Astrocyte of the hippocampus (primary cell): ENCODE measurements at regions not wholly inside any gene's neighbourhood (a gene's known extent, or its start where the extent isn't known, plus 50 kb on each side); places are given as distances from the start of the nearest gene placed in this dataset.

ENCODE experiments used
- DNase-seq: peaks from one replicate; pipeline ENCODE4 v3.0.0; 2011; ENCODE audit warnings: low read depth, low spot score

- no peak for DNase-seq
Observed at GRCh38 chr13:109521719-109522118, 264.7 kb downstream of the IRS2 start.

DNA sequence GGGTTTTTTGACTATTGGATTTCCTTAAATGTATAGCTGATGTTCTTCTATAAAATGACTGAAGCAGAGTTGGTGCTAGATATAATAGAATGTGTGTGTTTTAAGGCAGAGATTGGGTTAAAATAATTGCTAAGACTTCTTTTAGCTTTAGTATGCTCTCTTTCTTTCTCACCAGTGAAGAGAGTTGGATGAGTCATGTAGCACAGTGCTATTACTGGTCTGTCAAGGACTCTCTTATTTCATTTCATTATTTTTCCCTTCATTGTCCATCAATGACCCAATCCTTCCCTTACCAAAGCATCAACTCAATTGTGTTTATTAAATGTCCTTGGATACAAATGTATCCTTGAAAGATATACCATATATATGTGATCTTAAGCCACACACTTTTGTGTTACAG is 268.9 kb downstream of the IRS2 start:
- DNase-seq, result peak; percentile 26

DNA sequence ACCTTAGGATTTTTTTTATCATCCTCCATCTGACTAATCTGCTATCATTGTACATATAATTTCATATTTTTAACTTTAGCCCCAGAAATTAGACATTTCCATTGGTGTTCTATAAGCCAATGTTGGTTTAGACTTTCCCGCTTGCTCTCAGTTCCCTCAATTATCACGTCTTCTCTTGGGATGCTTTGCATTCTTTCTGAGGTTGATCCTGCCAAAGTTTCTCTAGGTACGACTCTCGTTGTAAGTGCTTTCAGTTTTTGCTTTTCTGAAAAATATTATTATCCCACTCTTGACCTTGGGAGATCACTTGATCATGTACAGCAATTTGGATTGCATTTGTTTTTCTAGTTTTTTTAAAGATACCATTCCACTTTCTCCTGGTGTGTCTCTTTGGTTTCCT is 270.2 kb downstream of the IRS2 start:
- DNase-seq, result peak; percentile 15

DNA sequence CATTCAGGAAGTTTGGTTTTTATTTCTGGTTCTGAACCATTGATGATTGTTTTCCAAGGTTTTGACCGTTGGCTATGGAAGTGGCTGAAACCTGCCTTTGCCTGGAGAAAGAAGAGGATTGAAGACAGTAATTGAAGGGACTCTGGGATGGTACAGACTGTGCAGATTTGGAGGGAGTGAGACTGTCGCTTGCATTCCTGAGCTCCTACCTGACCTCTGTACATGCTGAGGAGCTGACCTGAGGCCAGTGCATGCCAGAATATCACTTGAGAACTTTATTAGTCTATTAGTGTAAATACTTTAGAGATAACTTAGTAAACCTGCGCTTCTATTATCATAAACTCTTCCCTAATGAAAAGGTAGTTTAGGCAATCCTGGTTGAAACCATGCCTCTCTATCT is 276.4 kb downstream of the IRS2 start:
- DNase-seq, result no peak

- DNase-seq, result peak; percentile 32
Observed at GRCh38 chr13:109509154-109509900, 277.1 kb downstream of the IRS2 start.

DNA sequence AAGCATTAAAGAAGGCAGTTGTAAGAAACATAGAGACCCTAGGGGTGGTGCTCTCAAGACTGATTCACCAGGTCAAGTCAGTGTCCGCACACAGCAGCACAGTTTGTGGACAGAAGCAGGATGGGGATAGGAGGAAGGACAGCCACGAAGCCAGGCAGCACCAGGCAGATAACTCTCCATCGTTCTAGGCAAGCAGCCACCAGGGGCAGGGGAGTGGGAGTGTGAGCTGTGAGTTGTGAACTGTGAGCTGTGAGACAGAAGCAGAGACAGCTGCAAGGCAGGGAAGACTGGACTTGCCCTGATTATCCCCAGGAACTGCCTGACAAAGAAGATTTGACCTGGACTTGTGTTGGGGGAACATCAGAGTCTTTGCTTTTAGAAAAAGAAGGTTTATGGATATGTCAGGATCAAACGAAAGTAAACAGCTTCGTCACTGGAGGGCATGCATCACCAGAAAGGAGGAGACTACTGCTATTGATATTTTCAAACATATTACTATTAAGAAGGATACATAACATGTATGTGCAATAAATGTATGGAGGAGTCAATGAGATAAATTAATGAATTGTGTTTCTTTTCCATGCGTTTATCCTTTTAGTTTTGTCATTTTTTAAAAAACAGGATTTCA is 286.1 kb downstream of the IRS2 start:
- DNase-seq, result peak; percentile 31

DNA sequence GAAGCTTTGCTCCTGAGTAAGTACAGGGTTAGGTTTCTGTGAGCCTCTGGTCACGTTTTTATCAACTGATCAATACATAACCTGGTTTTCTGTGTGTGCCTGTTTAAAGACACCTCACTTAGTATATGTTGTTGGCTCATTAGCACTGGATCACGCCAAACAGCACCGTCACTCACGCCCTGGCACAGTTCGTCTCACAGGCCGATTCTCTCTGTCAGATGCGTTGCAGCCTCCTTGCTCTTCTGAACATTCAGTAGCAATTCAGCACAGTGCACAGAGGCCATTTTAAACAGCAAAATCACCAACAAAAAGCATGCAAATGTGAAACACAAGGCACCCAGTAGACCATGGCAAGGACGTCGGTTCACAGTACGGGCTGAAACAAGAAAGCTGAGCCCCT is 288.5 kb downstream of the IRS2 start:
- DNase-seq, result no peak

- DNase-seq, result no peak
Observed at GRCh38 chr13:109496216-109496615, 290.2 kb downstream of the IRS2 start.

GRCh38 chr13:109494925-109495369 is 291.4 kb downstream of the IRS2 start:
- DNase-seq, result peak; percentile 78

GRCh38 chr13:109485136-109485794 is 301.1 kb downstream of the IRS2 start:
- DNase-seq, result no peak

DNA sequence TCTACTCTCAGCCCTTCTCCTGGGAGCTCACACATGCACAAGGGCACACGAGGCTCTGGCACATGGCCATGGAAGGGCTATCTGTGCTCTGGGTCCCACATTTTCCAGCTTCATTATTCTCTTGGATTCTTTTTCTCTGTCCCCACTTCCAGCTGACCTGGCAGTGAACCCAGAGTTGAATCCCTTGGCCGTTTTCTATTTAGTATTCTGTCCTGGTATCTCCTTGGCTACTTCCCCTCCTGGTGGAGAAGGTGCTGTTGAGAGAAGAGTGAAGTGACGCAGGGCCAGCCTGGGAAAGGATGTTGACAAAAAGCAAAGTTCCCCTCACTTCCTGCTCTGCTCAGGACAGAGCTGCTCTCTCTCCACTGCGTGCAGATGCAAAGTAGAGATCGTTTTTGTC is 303.1 kb downstream of the IRS2 start:
- DNase-seq, result peak; percentile 20

- DNase-seq, result peak; percentile 13
Observed at GRCh38 chr13:109481040-109481439, 305.3 kb downstream of the IRS2 start.

GRCh38 chr13:109480011-109480955 is 306.1 kb downstream of the IRS2 start:
- no peak for DNase-seq

- DNase-seq, result no peak
Observed at GRCh38 chr13:109479534-109479933, 306.8 kb downstream of the IRS2 start.

GRCh38 chr13:109476001-109476400 is 310.4 kb downstream of the IRS2 start:
- no peak for DNase-seq

DNA sequence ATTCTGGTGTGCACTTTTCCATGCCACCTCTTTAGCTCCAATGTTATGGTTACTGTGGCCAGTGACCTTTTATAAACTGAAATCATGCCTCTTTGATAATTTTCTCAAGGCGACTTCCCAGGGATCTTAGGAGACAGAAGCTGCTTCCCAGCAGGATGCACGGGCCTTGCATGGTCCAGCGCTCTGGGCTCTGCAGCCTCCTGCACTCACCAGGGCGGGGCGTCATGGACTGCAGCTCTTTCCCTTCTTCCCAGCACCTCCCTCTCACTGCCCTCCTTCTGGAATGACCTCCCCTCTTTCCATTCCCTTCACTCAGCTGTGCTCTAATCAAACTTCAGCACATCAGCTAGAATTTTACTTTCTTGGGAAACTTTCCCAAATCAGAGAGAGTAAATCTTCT is 318.3 kb downstream of the IRS2 start:
- no peak for DNase-seq

DNA sequence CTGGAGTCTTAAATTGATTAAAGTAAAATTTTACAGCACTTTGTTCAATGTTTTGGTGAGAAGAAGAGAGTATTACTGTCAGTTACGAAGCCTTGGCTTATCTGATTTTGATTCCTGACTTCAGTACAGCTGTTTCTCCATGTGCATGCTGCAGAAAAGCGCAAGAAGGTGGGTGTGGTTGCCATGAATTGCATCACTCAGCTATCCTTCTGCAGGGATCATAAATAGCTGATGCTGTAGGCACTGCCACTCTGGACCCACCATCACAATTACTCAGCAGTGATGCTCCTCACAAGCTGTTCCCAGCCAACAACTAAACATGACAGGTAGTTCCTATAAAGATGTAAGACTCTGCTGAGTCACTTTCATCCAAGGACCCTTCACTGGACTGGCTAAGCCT is 321.2 kb downstream of the IRS2 start:
- no peak for DNase-seq

GRCh38 chr13:109454167-109454917 is 332.0 kb downstream of the IRS2 start:
- peak; percentile 2 for DNase-seq

- no peak for DNase-seq
Observed at GRCh38 chr13:109451726-109452125, 334.7 kb downstream of the IRS2 start.

DNA sequence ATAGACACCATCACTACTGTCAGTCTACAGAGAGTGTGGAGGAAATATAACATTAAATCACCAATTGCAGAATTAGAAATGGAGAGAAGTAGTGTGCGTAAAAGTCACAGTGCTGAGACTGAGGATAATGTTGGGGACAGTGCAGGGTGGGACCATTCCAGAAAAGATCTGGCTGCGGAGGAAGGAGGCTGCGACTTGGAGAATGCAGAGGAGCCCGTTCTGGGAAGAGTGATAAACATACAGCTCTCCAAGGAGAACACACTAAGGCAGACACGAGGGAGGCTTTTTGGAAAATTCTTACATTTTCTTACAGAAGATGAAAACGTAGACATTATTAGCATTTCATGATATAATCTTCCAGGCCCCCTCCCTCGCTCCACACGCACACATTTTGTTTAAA is 337.8 kb downstream of the IRS2 start:
- no peak for DNase-seq

DNA sequence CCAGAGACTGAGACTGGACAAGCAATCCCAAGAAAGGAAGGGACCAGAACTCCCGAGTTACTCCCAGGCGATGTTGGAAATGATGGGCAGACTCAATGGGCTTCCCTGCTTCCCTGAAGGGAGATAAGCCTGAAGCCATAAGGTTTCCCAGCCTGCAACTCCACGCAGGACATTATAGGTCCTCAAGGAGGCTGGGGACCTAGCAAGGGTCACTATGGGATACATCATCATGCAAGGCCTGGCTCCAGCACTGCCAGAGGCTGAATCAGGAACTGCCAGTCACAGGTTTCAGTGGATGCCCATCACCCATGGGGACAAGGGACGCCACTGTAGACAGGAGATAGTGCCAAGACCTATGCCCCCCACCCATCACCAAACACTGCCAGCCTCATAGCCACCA is 338.7 kb downstream of the IRS2 start:
- DNase-seq, result peak; percentile 29
